NB4 (cell line): ENCODE measurements at regions not wholly inside any gene's neighbourhood (a gene's known extent, or its start where the extent isn't known, plus 50 kb on each side); places are given as distances from the start of the nearest gene placed in this dataset.
"Not testable (repeated sequence)": the region's sequence is repeated elsewhere in the genome, so short reads cannot be mapped to it uniquely, and the experiment has no call there.

Source experiments
- POLR2A ChIP-seq: IDR thresholded peaks from 2 replicates; pipeline ENCODE4 v1.6.1; 2011; ENCODE audit warnings: mild to moderate bottlenecking; ENCODE audit not compliant: insufficient read length; ENCODE audit errors: extremely low read depth
- TF ChIP-seq, protein P1 (sequence below): IDR thresholded peaks from one replicate; pipeline ENCODE4 v1.5.1; 2012; ENCODE audit warnings: low read depth, low read length
- TF ChIP-seq, protein P2 (sequence below): IDR thresholded peaks from 2 replicates; pipeline ENCODE4 v1.6.1; 2011; ENCODE audit warnings: low read depth, low read length

DNA sequence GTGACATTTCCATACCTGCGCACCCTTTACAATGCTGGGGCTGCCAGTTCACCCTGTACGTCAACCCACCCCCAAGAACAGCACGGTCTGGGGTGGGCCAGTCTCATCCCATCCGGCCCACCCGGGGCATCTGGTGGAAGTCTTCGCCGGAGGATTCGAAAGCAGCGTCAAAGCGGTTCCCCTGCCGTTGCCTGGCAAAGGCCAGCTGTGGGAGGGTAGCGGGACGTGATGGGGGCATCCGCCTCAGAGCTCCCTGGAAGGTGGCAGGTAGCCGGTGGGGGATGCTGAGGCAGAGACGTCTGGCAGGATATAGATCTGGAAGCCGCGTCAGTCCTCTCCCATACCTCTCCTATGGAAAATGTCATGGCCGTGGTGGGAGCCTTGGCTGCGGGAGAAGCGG is 749.1 kb upstream of the DEFB115 start:
- TF ChIP-seq, protein P1, sequence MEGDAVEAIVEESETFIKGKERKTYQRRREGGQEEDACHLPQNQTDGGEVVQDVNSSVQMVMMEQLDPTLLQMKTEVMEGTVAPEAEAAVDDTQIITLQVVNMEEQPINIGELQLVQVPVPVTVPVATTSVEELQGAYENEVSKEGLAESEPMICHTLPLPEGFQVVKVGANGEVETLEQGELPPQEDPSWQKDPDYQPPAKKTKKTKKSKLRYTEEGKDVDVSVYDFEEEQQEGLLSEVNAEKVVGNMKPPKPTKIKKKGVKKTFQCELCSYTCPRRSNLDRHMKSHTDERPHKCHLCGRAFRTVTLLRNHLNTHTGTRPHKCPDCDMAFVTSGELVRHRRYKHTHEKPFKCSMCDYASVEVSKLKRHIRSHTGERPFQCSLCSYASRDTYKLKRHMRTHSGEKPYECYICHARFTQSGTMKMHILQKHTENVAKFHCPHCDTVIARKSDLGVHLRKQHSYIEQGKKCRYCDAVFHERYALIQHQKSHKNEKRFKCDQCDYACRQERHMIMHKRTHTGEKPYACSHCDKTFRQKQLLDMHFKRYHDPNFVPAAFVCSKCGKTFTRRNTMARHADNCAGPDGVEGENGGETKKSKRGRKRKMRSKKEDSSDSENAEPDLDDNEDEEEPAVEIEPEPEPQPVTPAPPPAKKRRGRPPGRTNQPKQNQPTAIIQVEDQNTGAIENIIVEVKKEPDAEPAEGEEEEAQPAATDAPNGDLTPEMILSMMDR: not testable (repeated sequence)
- TF ChIP-seq POLR2A: not testable (repeated sequence)
- TF ChIP-seq, protein P2, sequence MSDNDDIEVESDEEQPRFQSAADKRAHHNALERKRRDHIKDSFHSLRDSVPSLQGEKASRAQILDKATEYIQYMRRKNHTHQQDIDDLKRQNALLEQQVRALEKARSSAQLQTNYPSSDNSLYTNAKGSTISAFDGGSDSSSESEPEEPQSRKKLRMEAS: not testable (repeated sequence)
